HEK293T (cell line): ENCODE measurements at regions not wholly inside any gene's neighbourhood (a gene's known extent, or its start where the extent isn't known, plus 50 kb on each side); places are given as distances from the start of the nearest gene placed in this dataset.

ENCODE experiments used
- BHLHE40 ChIP-seq: fragments of 450-650 bp; IDR thresholded peaks from 2 replicates; pipeline ENCODE4 v1.6.1; 2016; ENCODE audit warnings: mild to moderate bottlenecking, moderate library complexity, borderline replicate concordance
- FOXA1 ChIP-seq: fragments of 450-650 bp; IDR thresholded peaks from 2 replicates; pipeline ENCODE4 v1.6.1; 2016; ENCODE audit warnings: mild to moderate bottlenecking
- FOXM1 ChIP-seq: fragments of 450-650 bp; IDR thresholded peaks from 2 replicates; pipeline ENCODE4 v1.6.1; 2017; ENCODE audit warnings: mild to moderate bottlenecking, borderline replicate concordance
- HDGF ChIP-seq: fragments of 450-650 bp; IDR thresholded peaks from 2 replicates; pipeline ENCODE4 v1.6.1; 2017; ENCODE audit warnings: antibody characterized with exemption, borderline replicate concordance
- TF ChIP-seq, protein P1 (sequence below): fragments of 450-650 bp; IDR thresholded peaks from 2 replicates; pipeline ENCODE4 v1.6.1; 2016

DNA sequence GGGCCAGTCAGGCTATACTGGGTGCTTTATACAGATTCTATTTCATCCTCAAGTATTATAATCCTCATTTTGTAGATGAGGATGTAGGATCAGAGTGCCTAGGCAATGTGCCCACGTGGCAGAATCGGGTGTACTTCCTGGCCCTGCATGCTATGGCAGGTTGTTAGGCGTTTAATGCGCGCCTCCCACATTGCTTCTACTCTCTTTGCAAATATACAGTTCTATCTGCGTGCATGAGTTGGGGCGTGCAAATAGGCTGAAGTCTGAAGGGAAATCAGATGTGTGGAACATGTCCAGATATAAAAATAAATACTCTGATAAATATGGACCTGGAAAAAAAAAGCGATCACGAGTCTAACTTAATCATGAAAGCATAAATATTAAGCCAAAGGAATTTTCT, 194.7 kb upstream of the FMN2 start:
- TF ChIP-seq, protein P1, sequence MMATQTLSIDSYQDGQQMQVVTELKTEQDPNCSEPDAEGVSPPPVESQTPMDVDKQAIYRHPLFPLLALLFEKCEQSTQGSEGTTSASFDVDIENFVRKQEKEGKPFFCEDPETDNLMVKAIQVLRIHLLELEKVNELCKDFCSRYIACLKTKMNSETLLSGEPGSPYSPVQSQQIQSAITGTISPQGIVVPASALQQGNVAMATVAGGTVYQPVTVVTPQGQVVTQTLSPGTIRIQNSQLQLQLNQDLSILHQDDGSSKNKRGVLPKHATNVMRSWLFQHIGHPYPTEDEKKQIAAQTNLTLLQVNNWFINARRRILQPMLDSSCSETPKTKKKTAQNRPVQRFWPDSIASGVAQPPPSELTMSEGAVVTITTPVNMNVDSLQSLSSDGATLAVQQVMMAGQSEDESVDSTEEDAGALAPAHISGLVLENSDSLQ, result no peak
- TF ChIP-seq FOXM1, result no peak
- no peak for TF ChIP-seq FOXA1
- TF ChIP-seq HDGF, result no peak
- no peak for TF ChIP-seq BHLHE40
